Right forelimb (tissue), 1 donor: ENCODE measurements at regions not wholly inside any gene's neighbourhood (a gene's known extent, or its start where the extent isn't known, plus 50 kb on each side); places are given as distances from the start of the nearest gene placed in this dataset.

Experiments
- DNase-seq: peaks from one replicate; pipeline ENCODE4 v3.0.0-alpha.2; 2018

- DNase-seq: no peak
Measured at GRCh38 chr5:68490406-68490805, 274.9 kb downstream of the PIK3R1 start.

- DNase-seq: no peak
Measured at GRCh38 chr5:68494771-68495170, 279.2 kb downstream of the PIK3R1 start.

- DNase-seq: no peak
Measured at GRCh38 chr5:68499987-68500386, 284.4 kb downstream of the PIK3R1 start.

- no peak for DNase-seq
Measured at GRCh38 chr5:68500813-68501212, 285.3 kb downstream of the PIK3R1 start.

GRCh38 chr5:68502531-68502930 is 287.0 kb downstream of the PIK3R1 start:
- no peak for DNase-seq

- no peak for DNase-seq
Measured at GRCh38 chr5:68504306-68504705, 288.8 kb downstream of the PIK3R1 start.

- no peak for DNase-seq
Measured at GRCh38 chr5:68505917-68506860, 290.6 kb downstream of the PIK3R1 start.

- DNase-seq: no peak
Measured at GRCh38 chr5:68515514-68515913, 300.0 kb downstream of the PIK3R1 start.

- DNase-seq: no peak
Measured at GRCh38 chr5:68518286-68518685, 302.7 kb downstream of the PIK3R1 start.

- DNase-seq: no peak
Measured at GRCh38 chr5:68519143-68519542, 303.6 kb downstream of the PIK3R1 start.

GRCh38 chr5:68521776-68522175 is 306.2 kb downstream of the PIK3R1 start:
- no peak for DNase-seq

- no peak for DNase-seq
Measured at GRCh38 chr5:68522863-68523262, 307.3 kb downstream of the PIK3R1 start.

- DNase-seq: no peak
Measured at GRCh38 chr5:68528821-68529273, 313.3 kb downstream of the PIK3R1 start.

- DNase-seq: no peak
Measured at GRCh38 chr5:68529581-68529980, 314.0 kb downstream of the PIK3R1 start.

- DNase-seq: no peak
Measured at GRCh38 chr5:68531970-68532369, 316.4 kb downstream of the PIK3R1 start.

GRCh38 chr5:68533051-68533450 is 317.5 kb downstream of the PIK3R1 start:
- DNase-seq: no peak

GRCh38 chr5:68533571-68534084 is 318.1 kb downstream of the PIK3R1 start:
- no peak for DNase-seq

- DNase-seq: peak; percentile 69
Measured at GRCh38 chr5:68534131-68534940, 318.8 kb downstream of the PIK3R1 start.

GRCh38 chr5:68534956-68535520 is 319.5 kb downstream of the PIK3R1 start:
- DNase-seq: no peak

GRCh38 chr5:68538814-68539420 is 323.4 kb downstream of the PIK3R1 start:
- no peak for DNase-seq

- no peak for DNase-seq
Measured at GRCh38 chr5:68540798-68541590, 325.4 kb downstream of the PIK3R1 start.

- no peak for DNase-seq
Measured at GRCh38 chr5:68542207-68542606, 326.7 kb downstream of the PIK3R1 start.
